Hepatic stellate cell (primary cell): ENCODE measurements at regions not wholly inside any gene's neighbourhood (a gene's known extent, or its start where the extent isn't known, plus 50 kb on each side); places are given as distances from the start of the nearest gene placed in this dataset.
"Not testable (repeated sequence)": the region's sequence is repeated elsewhere in the genome, so short reads cannot be mapped to it uniquely, and the experiment has no call there.

Experiments used
- DNase-seq: peaks from one replicate; pipeline ENCODE4 v3.0.0; 2011; ENCODE audit warnings: low spot score

DNA sequence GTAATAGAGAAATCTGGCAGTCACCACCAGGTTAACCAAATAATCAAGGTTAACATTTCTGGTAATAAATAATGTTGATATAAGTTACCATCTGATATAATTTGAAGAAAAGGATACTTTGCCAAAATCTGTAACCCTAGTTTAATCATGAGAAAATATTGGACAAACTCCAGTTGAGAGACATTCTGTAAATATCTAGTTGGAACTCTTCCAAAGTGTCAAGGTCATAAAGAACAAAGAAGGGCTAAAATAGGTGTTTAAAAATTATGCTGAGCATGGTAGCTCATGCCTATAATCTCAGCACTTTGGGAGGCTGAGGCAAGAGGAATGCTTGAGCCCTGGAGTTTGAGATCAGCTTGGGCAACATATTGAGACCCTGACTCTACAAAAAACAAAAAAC, 253.3 kb downstream of the MRPS30 start:
- DNase-seq, result no peak

- no peak for DNase-seq
Observed at GRCh38 chr5:45081082-45081481, 272.3 kb downstream of the MRPS30 start.

- no peak for DNase-seq
Observed at GRCh38 chr5:45089870-45090269, 281.1 kb downstream of the MRPS30 start.

GRCh38 chr5:45093377-45093776, 284.6 kb downstream of the MRPS30 start:
- DNase-seq, result no peak

GRCh38 chr5:45094876-45095440, 286.2 kb downstream of the MRPS30 start:
- DNase-seq, result no peak

DNA sequence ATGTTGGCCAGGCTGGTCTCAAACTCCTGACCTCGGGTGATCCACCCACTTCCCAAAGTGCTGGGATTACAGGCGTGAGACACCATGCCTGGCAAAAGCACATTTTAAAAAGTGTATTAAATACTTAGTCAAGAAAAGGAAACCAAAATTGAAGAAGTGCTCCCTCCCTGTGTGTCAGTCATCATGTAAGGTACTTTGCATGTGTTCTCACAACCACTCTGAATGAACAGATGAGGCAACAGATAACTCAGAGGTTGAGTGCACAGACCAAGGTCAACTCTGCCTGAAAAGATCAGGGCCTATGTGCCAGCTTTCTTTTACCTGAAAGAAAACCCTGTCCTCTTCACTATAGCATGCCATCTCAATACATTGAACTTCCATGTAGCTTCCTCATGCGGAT, 289.7 kb downstream of the MRPS30 start:
- no peak for DNase-seq

- DNase-seq, result no peak
Observed at GRCh38 chr5:45101146-45101545, 292.4 kb downstream of the MRPS30 start.

DNA sequence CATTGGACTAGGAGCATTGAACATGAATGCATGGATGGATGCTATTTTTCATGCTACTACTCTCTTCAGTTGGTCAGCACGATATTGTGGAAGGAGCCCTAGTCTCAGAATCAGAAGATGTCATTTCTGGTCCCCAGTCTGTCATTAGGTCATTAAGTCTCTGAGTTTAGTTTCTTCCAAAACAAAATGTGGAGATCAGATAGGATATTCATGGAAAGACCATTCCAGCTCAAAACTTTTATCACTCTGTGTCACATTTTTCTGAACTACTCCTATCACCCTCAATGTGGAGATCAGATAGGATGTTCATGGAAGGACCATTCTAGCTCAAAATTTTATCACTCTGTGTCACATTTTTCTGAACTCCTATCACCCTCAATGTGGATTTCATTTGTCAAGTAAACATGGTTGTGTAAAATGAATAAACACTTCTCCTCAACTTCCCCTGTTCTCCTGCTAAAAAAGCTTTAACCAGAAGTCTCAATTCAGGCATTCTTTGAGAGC, 296.8 kb downstream of the MRPS30 start:
- no peak for DNase-seq

- no peak for DNase-seq
Observed at GRCh38 chr5:45109062-45109461, 300.3 kb downstream of the MRPS30 start.

GRCh38 chr5:45109636-45110035, 300.9 kb downstream of the MRPS30 start:
- DNase-seq, result no peak

DNA sequence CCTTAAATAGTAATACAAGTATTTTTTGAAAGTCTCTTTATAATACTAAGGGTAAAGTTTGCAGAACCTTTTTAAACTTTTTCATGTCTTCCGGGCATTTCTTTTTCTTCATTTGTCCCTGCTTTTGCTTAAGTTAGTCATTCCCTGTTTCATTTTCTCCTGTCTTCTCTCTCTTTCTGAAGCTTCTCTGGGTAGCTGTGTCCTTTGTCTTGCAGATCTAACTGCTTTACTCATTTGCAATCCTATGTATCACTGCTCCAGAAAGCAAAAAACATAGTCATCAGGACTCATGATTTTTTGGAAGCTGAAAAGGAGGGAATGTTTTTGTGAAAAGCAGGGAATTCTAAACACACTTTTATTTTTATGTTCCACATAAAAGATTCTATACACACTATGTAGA, 301.7 kb downstream of the MRPS30 start:
- no peak for DNase-seq

- no peak for DNase-seq
Observed at GRCh38 chr5:45113726-45114125, 305.0 kb downstream of the MRPS30 start.

- no peak for DNase-seq
Observed at GRCh38 chr5:45132972-45133371, 324.2 kb downstream of the MRPS30 start.

- DNase-seq, result no peak
Observed at GRCh38 chr5:45162974-45163373, 354.2 kb downstream of the MRPS30 start.

DNA sequence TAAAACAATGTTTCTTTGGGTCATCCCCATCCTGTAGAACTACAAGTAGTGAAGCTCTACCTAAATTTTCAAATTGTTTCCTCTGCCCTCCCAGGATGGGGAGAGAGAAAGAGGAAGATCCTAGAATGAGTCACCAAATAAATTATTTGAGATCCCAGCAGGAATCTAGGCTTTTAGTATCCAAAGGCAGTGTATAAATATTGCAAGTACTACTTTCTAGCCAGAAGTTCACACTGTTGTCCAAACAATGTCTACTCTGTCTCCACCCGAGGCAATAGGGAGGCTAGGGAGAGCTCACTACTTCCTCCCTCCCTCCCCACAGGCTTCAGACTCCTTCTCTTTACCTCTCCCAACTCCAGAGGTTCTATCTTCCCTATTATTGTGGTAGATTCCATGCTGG, 362.8 kb downstream of the MRPS30 start:
- DNase-seq, result no peak

DNA sequence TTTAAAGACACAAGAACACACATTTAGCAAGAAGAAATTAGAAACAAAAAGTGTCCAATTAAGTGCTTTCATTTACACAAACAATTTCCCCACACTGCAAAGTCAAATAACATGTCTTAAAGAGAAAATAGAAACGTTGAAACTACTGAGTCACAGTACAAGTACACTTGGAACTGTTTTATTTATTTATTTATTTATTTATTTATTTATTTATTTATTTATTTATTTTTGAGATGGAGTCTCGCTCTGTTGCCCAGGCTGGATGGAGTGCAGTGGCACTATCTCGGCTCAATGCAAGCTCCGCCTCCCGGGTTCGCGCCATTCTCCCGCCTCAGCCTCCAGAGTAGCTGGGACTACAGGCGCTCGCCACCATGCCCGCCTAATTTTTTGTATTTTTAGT, 363.9 kb downstream of the MRPS30 start:
- DNase-seq, result not testable (repeated sequence)

DNA sequence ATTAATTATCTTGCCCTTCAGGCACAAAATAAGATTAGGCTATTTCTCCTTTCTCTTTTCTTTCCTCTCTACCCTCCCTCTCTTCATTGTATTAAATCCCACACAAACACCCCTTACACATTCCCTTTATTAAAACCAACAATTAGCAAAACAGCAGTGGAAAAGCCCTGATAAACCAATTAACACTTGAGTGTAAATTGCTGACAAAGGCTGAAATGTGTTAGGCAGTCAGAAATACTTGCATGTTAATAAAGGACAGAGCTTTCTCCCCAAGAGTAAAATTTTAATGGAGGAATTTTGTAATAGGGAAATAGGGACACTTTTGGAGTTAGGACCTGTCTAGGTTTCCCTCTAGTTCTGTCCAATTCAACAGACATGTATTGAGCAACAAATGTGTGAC, 370.9 kb downstream of the MRPS30 start:
- DNase-seq, result no peak

DNA sequence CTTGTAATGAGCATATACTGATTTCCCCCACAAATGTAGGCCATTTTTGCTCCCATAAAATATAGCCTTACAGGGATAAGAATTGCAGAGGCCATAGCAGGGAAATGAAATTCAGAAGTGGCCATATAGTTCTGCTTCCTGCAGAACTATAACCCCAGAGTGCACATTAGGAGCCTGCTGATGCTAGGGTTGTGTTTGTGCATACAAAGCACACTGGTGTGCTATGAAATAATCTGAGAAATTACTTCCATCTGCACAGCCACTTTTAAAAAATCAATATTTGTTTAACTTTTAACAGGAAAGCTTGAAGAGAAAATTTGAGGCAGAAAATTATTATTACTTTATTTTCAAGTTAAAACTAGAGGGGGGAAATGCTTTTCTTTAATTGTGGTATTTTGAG, 380.3 kb downstream of the MRPS30 start:
- DNase-seq, result no peak

GRCh38 chr5:45189481-45189880, 380.7 kb downstream of the MRPS30 start:
- no peak for DNase-seq

- no peak for DNase-seq
Observed at GRCh38 chr5:45195026-45195425, 386.3 kb downstream of the MRPS30 start.
